ENCODE measurements at regions not wholly inside any gene's neighbourhood (a gene's known extent, or its start where the extent isn't known, plus 50 kb on each side); places are given as distances from the start of the nearest gene placed in this dataset.

DNA sequence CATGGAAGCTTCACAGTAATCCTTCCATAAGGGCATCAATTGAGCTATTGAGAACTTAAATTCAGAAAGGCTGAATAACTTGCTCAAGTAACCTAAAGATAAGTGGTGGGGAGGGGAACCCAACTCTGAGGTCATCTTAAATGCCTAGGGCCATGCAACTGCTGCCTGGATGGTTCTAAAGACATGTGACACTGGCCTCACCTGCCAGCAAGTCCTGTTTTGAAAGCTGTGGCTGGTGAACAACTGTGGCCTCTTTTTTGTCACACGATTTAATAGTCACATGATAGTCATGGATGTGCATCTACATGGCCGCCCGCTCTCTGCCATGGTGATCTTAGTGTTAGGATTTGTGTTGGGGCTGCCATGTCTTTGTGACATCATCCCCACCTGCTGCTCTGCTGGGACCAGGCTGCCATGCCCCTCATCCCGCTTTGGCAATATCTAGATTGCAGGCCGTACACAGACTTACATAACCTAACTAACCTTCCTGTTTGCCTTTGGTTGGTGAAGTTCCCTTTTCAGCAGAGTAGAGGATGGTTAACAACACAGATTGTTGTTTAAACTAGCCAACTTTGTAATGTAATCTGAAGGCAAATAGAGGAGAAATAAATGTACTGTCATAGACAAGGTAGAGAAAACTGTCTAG lies 177.9 kb upstream of the SH3BP4 start:
- no peak for TF ChIP-seq ZNF530 (tag by site-specific recombination; IDR thresholded peaks at IDR 0.05; ENCODE audit: low read depth)
- TF ChIP-seq ZEB2 (tag by site-specific recombination; IDR thresholded peaks at IDR 0.05), result no peak
- TF ChIP-seq, protein P1, sequence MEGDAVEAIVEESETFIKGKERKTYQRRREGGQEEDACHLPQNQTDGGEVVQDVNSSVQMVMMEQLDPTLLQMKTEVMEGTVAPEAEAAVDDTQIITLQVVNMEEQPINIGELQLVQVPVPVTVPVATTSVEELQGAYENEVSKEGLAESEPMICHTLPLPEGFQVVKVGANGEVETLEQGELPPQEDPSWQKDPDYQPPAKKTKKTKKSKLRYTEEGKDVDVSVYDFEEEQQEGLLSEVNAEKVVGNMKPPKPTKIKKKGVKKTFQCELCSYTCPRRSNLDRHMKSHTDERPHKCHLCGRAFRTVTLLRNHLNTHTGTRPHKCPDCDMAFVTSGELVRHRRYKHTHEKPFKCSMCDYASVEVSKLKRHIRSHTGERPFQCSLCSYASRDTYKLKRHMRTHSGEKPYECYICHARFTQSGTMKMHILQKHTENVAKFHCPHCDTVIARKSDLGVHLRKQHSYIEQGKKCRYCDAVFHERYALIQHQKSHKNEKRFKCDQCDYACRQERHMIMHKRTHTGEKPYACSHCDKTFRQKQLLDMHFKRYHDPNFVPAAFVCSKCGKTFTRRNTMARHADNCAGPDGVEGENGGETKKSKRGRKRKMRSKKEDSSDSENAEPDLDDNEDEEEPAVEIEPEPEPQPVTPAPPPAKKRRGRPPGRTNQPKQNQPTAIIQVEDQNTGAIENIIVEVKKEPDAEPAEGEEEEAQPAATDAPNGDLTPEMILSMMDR (tag by site-specific recombination; IDR thresholded peaks at IDR 0.05), result no peak
- TF ChIP-seq ZNF747 (tag by site-specific recombination; IDR thresholded peaks at IDR 0.05), result no peak
- no peak for TF ChIP-seq ZNF707 (tag by site-specific recombination; IDR thresholded peaks at IDR 0.05)
- no peak for TF ChIP-seq SETDB1 (IDR thresholded peaks at IDR 0.05; ENCODE audit: insufficient read length, low read length)

All from HEK293 (cell line).